ENCODE measurements at regions not wholly inside any gene's neighbourhood (a gene's known extent, or its start where the extent isn't known, plus 50 kb on each side); places are given as distances from the start of the nearest gene placed in this dataset.

DNA sequence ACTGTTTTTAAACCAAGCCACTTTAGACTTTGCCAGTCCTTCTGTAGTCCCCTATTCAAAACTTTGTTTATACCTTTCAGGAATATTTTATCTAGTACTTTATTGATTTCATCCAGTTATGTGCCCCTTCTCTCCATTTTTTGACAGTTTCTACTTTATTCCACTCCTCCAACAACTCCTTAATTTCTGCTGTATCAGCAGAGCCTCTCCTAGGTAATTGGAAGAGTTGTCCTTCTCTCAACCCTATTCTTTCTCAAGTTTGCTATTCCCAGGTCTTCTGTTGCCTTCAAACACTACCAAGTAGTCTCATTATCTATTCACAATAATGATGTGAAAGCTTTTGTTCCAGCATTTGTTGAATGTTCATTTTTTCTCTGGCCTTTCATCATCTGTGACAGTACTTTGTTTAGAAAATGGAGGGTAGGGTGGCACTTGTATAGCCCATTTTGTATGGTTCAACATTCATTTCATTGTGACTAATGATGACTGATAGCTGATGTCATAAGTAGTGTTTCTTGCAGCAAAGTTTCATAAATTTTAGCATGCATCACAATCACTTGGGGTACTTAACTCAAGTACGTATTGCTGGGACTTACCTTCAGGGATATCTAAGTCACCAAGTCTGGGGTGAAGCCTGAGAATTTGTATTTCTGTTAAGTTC, 204.4 kb upstream of the DMRT1 start:
- Histone ChIP-seq H3K4me3 (ENCODE audit: low read length) (no peak overlapping the region), H3K36me3 (ENCODE audit: control insufficient read depth, insufficient read depth, low read length) (no peaks in the 10 kb centered on the region), H3K9me3 (ENCODE audit: control insufficient read depth, low read length) (peaks cover 17% of the 10 kb centered on the region), H3K9ac (ENCODE audit: extremely low read depth, low read length, poor library complexity, severe bottlenecking) (no peak overlapping the region), H3K27me3 (ENCODE audit: control insufficient read depth, insufficient read depth, low read length, poor library complexity, severe bottlenecking) (no peaks in the 10 kb centered on the region), H3K27ac (ENCODE audit: low read depth, low read length) (no peak overlapping the region), H3K4me1 (ENCODE audit: control insufficient read depth, insufficient read depth, low read length) (no peaks in the 10 kb centered on the region)
- TF ChIP-seq, protein P1, sequence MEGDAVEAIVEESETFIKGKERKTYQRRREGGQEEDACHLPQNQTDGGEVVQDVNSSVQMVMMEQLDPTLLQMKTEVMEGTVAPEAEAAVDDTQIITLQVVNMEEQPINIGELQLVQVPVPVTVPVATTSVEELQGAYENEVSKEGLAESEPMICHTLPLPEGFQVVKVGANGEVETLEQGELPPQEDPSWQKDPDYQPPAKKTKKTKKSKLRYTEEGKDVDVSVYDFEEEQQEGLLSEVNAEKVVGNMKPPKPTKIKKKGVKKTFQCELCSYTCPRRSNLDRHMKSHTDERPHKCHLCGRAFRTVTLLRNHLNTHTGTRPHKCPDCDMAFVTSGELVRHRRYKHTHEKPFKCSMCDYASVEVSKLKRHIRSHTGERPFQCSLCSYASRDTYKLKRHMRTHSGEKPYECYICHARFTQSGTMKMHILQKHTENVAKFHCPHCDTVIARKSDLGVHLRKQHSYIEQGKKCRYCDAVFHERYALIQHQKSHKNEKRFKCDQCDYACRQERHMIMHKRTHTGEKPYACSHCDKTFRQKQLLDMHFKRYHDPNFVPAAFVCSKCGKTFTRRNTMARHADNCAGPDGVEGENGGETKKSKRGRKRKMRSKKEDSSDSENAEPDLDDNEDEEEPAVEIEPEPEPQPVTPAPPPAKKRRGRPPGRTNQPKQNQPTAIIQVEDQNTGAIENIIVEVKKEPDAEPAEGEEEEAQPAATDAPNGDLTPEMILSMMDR (conservative IDR thresholded peaks at IDR 0.05), result no peak
- no peaks in the 10 kb centered on the region for H3K27me3 Mint-ChIP-seq (ENCODE audit: insufficient read depth)
- no peak for DNase-seq
- H3K27ac Mint-ChIP-seq, result no peak overlapping the region
- WGBS, 2 experiments (ENCODE audit: insufficient coverage in 1 of 2, insufficient read length in 1 of 2), result 90 to 100% methylated on average over 1 of the region's 1 CpG
- H3K36me3 Mint-ChIP-seq (ENCODE audit: low read depth), result peaks cover 12% of the 10 kb centered on the region
- peaks cover 4% of the 10 kb centered on the region for H3K4me1 Mint-ChIP-seq
- no peak overlapping the region for H3K4me3 Mint-ChIP-seq
- H3K9me3 Mint-ChIP-seq, result peaks cover 21% of the 10 kb centered on the region

GRCh38 chr9:638152-638551, 203.3 kb upstream of the DMRT1 start:
- no peaks in the 10 kb centered on the region for H3K27me3 Mint-ChIP-seq (ENCODE audit: insufficient read depth)
- Histone ChIP-seq H3K27me3 (ENCODE audit: control insufficient read depth, insufficient read depth, low read length, poor library complexity, severe bottlenecking) (no peaks in the 10 kb centered on the region), H3K36me3 (ENCODE audit: control insufficient read depth, insufficient read depth, low read length) (no peaks in the 10 kb centered on the region), H3K4me1 (ENCODE audit: control insufficient read depth, insufficient read depth, low read length) (no peaks in the 10 kb centered on the region), H3K27ac (ENCODE audit: low read depth, low read length) (no peak overlapping the region), H3K9ac (ENCODE audit: extremely low read depth, low read length, poor library complexity, severe bottlenecking) (no peak overlapping the region), H3K4me3 (ENCODE audit: low read length) (no peak overlapping the region), H3K9me3 (ENCODE audit: control insufficient read depth, low read length) (peaks cover 16% of the 10 kb centered on the region)
- TF ChIP-seq, protein P1 (conservative IDR thresholded peaks at IDR 0.05), result no peak
- peaks cover 10% of the 10 kb centered on the region for H3K36me3 Mint-ChIP-seq (ENCODE audit: low read depth)
- WGBS, 2 experiments (ENCODE audit: insufficient coverage in 1 of 2, insufficient read length in 1 of 2), result 91 to 100% methylated on average over 3 of the region's 3 CpGs
- H3K27ac Mint-ChIP-seq, result no peak overlapping the region
- DNase-seq, result no peak
- H3K4me3 Mint-ChIP-seq, result no peak overlapping the region
- H3K9me3 Mint-ChIP-seq, result peaks cover 18% of the 10 kb centered on the region
- H3K4me1 Mint-ChIP-seq, result peaks cover 4% of the 10 kb centered on the region

DNA sequence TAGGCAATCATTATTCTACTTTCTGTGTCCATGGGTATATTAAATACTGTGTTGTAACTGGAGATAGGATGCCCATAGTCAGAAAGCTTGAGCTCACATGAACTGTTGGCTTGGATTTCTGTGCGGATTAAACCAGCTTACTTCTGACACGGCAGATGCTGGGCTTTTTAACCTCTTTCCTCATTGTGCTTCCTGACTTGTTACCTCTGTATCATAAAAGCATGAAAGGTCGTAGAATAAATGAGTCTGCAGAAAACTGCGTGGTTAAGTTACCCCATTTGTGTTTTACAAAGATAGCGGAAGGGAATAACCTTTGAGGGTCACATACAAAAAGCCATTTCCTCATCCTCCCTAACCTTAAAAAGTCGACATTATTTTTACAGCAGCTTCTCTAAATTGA, 199.5 kb upstream of the DMRT1 start:
- peaks cover 4% of the 10 kb centered on the region for H3K4me1 Mint-ChIP-seq
- Histone ChIP-seq H3K4me3 (ENCODE audit: low read length) (no peak overlapping the region), H3K9me3 (ENCODE audit: control insufficient read depth, low read length) (no peaks in the 10 kb centered on the region), H3K9ac (ENCODE audit: extremely low read depth, low read length, poor library complexity, severe bottlenecking) (no peak overlapping the region), H3K27ac (ENCODE audit: low read depth, low read length) (no peak overlapping the region), H3K27me3 (ENCODE audit: control insufficient read depth, insufficient read depth, low read length, poor library complexity, severe bottlenecking) (no peaks in the 10 kb centered on the region), H3K36me3 (ENCODE audit: control insufficient read depth, insufficient read depth, low read length) (no peaks in the 10 kb centered on the region), H3K4me1 (ENCODE audit: control insufficient read depth, insufficient read depth, low read length) (no peaks in the 10 kb centered on the region)
- no peaks in the 10 kb centered on the region for H3K36me3 Mint-ChIP-seq (ENCODE audit: low read depth)
- H3K27me3 Mint-ChIP-seq (ENCODE audit: insufficient read depth), result no peaks in the 10 kb centered on the region
- no peak for DNase-seq
- no peaks in the 10 kb centered on the region for H3K9me3 Mint-ChIP-seq
- 92 to 97% methylated on average over 4 to 6 of the region's 6 CpGs for WGBS, 2 experiments (ENCODE audit: insufficient coverage in 1 of 2, insufficient read length in 1 of 2)
- no peak overlapping the region for H3K27ac Mint-ChIP-seq
- TF ChIP-seq, protein P1 (conservative IDR thresholded peaks at IDR 0.05), result no peak
- H3K4me3 Mint-ChIP-seq, result no peak overlapping the region
